ENCODE measurements at regions not wholly inside any gene's neighbourhood (a gene's known extent, or its start where the extent isn't known, plus 50 kb on each side); places are given as distances from the start of the nearest gene placed in this dataset.

DNA sequence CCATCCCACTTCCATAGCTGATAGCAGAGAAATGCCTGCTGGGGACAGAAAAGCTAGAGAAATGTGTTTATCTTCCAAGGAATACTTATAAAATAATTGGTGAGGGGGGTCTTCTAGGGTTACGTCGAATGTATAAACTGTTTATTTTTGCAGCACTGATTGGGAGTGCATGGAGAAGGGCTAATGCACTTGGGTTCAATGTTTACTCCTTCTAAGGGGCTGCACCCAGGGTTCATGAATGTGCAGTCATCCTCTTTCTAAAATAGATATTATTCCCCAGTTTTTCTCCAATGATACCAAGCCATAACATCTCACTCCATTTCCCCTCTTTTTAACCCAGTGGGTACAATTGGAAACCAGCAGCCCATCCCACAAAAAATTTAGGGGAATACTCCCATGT, 336.9 kb downstream of the ETS1 start:
- TF ChIP-seq EZH2phosphoT487 (IDR thresholded peaks at IDR 0.05; ENCODE audit: borderline replicate concordance): no peak
- TF ChIP-seq, protein P1, sequence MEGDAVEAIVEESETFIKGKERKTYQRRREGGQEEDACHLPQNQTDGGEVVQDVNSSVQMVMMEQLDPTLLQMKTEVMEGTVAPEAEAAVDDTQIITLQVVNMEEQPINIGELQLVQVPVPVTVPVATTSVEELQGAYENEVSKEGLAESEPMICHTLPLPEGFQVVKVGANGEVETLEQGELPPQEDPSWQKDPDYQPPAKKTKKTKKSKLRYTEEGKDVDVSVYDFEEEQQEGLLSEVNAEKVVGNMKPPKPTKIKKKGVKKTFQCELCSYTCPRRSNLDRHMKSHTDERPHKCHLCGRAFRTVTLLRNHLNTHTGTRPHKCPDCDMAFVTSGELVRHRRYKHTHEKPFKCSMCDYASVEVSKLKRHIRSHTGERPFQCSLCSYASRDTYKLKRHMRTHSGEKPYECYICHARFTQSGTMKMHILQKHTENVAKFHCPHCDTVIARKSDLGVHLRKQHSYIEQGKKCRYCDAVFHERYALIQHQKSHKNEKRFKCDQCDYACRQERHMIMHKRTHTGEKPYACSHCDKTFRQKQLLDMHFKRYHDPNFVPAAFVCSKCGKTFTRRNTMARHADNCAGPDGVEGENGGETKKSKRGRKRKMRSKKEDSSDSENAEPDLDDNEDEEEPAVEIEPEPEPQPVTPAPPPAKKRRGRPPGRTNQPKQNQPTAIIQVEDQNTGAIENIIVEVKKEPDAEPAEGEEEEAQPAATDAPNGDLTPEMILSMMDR (conservative IDR thresholded peaks at IDR 0.05; ENCODE audit: low read length): no peak
- no peak overlapping the region for H3K4me3 ChIP-seq (ENCODE audit: low read length, poor library complexity, severe bottlenecking)
- no peaks in the 10 kb centered on the region for H3K27me3 ChIP-seq (ENCODE audit: insufficient read depth, low read length, poor library complexity, severe bottlenecking)
- no peaks in the 10 kb centered on the region for H3K36me3 ChIP-seq (ENCODE audit: insufficient read depth, low read length)
- H3K9me3 ChIP-seq (ENCODE audit: insufficient read depth, low read depth, low read length): no peaks in the 10 kb centered on the region
- H3K4me1 ChIP-seq (ENCODE audit: insufficient read depth, low read length, poor library complexity, severe bottlenecking): no peaks in the 10 kb centered on the region
- no peaks in the 10 kb centered on the region for H3F3A ChIP-seq (ENCODE audit: low read depth)
- H4K20me1 ChIP-seq (ENCODE audit: insufficient read depth, low read length, poor library complexity, severe bottlenecking): no peaks in the 10 kb centered on the region
- H3K4me2 ChIP-seq (ENCODE audit: low read depth, low read length, poor library complexity, severe bottlenecking): no peak overlapping the region
- H2AFZ ChIP-seq (ENCODE audit: low read length): no peak overlapping the region
- no peaks in the 10 kb centered on the region for H3K79me2 ChIP-seq (ENCODE audit: insufficient read depth, low read length)
- H3K9me2 ChIP-seq (replicated peaks; ENCODE audit: low read depth, low read length): no peaks in the 10 kb centered on the region
- H3K9ac ChIP-seq (ENCODE audit: low read depth, low read length, poor library complexity, severe bottlenecking): no peak overlapping the region

DNA sequence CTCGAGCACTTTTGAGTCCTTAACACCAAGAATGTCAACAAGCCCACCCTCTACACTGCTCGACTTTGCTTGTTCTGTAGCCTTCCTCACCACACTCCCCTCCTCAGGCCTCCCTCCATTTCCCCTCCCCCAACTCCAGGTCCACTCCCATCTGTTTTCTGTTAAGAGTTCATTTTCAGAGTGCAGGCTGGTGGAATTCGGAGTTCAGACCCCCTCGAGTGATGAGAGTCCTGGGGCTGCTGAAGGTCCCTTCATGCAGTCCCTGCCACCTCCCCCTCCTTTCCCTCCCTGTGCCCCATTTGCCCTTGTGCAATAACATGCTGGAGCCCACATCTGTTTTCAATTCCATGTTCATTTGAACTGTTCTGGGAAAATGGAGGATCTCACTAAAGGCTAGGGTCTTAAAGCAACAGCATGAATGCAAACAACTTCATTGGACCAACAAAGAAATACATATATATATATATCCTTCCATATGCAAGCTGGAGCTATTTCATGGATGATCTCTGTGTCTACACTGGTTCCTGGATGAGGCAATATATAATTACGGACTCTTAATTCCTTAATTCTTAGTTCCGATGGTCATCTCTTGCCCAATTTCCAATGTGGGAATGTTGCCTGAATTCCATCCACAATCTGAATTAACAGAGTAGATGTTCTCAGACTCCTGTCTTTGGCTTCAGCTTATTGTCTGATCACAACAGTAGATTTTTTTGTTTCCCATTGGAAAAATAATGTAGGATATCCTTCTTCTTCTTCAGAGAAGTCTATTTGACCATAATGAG, 340.4 kb downstream of the ETS1 start:
- H2AFZ ChIP-seq (ENCODE audit: low read length): no peak overlapping the region
- no peak overlapping the region for H3K4me2 ChIP-seq (ENCODE audit: low read depth, low read length, poor library complexity, severe bottlenecking)
- no peak overlapping the region for H3K4me3 ChIP-seq (ENCODE audit: low read length, poor library complexity, severe bottlenecking)
- no peaks in the 10 kb centered on the region for H3K27me3 ChIP-seq (ENCODE audit: insufficient read depth, low read length, poor library complexity, severe bottlenecking)
- no peak for TF ChIP-seq EZH2phosphoT487 (IDR thresholded peaks at IDR 0.05; ENCODE audit: borderline replicate concordance)
- TF ChIP-seq, protein P1 (conservative IDR thresholded peaks at IDR 0.05; ENCODE audit: low read length): no peak
- no peaks in the 10 kb centered on the region for H3K9me2 ChIP-seq (replicated peaks; ENCODE audit: low read depth, low read length)
- no peaks in the 10 kb centered on the region for H4K20me1 ChIP-seq (ENCODE audit: insufficient read depth, low read length, poor library complexity, severe bottlenecking)
- no peaks in the 10 kb centered on the region for H3K9me3 ChIP-seq (ENCODE audit: insufficient read depth, low read depth, low read length)
- no peak overlapping the region for H3K9ac ChIP-seq (ENCODE audit: low read depth, low read length, poor library complexity, severe bottlenecking)
- H3K79me2 ChIP-seq (ENCODE audit: insufficient read depth, low read length): no peaks in the 10 kb centered on the region
- no peaks in the 10 kb centered on the region for H3K36me3 ChIP-seq (ENCODE audit: insufficient read depth, low read length)
- H3F3A ChIP-seq (ENCODE audit: low read depth): no peaks in the 10 kb centered on the region
- no peaks in the 10 kb centered on the region for H3K4me1 ChIP-seq (ENCODE audit: insufficient read depth, low read length, poor library complexity, severe bottlenecking)

DNA sequence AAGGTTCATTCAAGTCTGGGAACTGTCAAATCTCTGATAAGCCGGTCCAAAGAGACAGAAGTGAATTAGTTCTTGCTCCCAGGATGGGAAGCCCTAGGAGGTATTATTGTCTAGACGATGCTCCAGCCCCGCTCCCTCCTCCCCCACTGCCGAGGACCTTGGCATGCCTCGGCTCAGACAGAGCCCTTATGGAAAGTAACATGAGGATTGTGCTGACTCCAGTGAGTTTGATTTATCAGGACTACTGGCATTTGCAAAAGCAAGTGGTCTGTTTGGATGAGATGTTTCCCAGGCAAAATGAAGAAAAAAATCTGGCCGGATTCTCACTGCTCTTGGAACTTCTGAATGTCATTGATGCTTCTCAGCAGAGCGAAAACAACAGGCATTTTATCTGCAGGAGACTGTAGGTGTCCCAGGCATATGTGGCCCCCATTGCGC, 341.0 kb downstream of the ETS1 start:
- Histone ChIP-seq H3K4me1 (ENCODE audit: insufficient read depth, low read length, poor library complexity, severe bottlenecking) (no peaks in the 10 kb centered on the region), H3K36me3 (ENCODE audit: insufficient read depth, low read length) (no peaks in the 10 kb centered on the region), H3K79me2 (ENCODE audit: insufficient read depth, low read length) (no peaks in the 10 kb centered on the region), H3K9me3 (ENCODE audit: insufficient read depth, low read depth, low read length) (no peaks in the 10 kb centered on the region), H3K9ac (ENCODE audit: low read depth, low read length, poor library complexity, severe bottlenecking) (no peak overlapping the region), H4K20me1 (ENCODE audit: insufficient read depth, low read length, poor library complexity, severe bottlenecking) (no peaks in the 10 kb centered on the region), H3K4me3 (ENCODE audit: low read length, poor library complexity, severe bottlenecking) (no peak overlapping the region), H3F3A (ENCODE audit: low read depth) (no peaks in the 10 kb centered on the region), H3K27me3 (ENCODE audit: insufficient read depth, low read length, poor library complexity, severe bottlenecking) (no peaks in the 10 kb centered on the region), H3K9me2 (replicated peaks; ENCODE audit: low read depth, low read length) (no peaks in the 10 kb centered on the region), H3K4me2 (ENCODE audit: low read depth, low read length, poor library complexity, severe bottlenecking) (no peak overlapping the region), H2AFZ (ENCODE audit: low read length) (no peak overlapping the region)
- TF ChIP-seq, protein P1 (conservative IDR thresholded peaks at IDR 0.05; ENCODE audit: low read length): no peak
- TF ChIP-seq EZH2phosphoT487 (IDR thresholded peaks at IDR 0.05; ENCODE audit: borderline replicate concordance): no peak
